ENCODE measurements at regions not wholly inside any gene's neighbourhood (a gene's known extent, or its start where the extent isn't known, plus 50 kb on each side); places are given as distances from the start of the nearest gene placed in this dataset.
A peak's percentile ranks its signal among the peaks of the same experiment; 100 is the strongest.

GRCh38 chr7:106520962-106521514 lies 139.9 kb downstream of the CCDC71L start:
- TF ChIP-seq, protein P1, sequence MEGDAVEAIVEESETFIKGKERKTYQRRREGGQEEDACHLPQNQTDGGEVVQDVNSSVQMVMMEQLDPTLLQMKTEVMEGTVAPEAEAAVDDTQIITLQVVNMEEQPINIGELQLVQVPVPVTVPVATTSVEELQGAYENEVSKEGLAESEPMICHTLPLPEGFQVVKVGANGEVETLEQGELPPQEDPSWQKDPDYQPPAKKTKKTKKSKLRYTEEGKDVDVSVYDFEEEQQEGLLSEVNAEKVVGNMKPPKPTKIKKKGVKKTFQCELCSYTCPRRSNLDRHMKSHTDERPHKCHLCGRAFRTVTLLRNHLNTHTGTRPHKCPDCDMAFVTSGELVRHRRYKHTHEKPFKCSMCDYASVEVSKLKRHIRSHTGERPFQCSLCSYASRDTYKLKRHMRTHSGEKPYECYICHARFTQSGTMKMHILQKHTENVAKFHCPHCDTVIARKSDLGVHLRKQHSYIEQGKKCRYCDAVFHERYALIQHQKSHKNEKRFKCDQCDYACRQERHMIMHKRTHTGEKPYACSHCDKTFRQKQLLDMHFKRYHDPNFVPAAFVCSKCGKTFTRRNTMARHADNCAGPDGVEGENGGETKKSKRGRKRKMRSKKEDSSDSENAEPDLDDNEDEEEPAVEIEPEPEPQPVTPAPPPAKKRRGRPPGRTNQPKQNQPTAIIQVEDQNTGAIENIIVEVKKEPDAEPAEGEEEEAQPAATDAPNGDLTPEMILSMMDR (optimal IDR thresholded peaks at IDR 0.05 in 1 of 3, IDR thresholded peaks at IDR 0.05 in 1 of 3, conservative IDR thresholded peaks at IDR 0.05 in 1 of 3; ENCODE audit: extremely low read depth in 1 of 3, insufficient read depth in 2 of 3, low read length in 3 of 3), result peak; percentile 36 to 52 (median 38)
- TF ChIP-seq EZH2 (IDR thresholded peaks at IDR 0.05; ENCODE audit: low read length), result no peak
